PC-9 (cell line): ENCODE measurements at regions not wholly inside any gene's neighbourhood (a gene's known extent, or its start where the extent isn't known, plus 50 kb on each side); places are given as distances from the start of the nearest gene placed in this dataset.
"Not testable (repeated sequence)": the region's sequence is repeated elsewhere in the genome, so short reads cannot be mapped to it uniquely, and the experiment has no call there.

Source experiments
- CTCF ChIP-seq: fragments of 200-600 bp; sonication (generic); conservative IDR thresholded peaks from 2 replicates; pipeline ENCODE4 v1.6.1; 2017; ENCODE audit warnings: mixed run types, antibody characterized with exemption, mild to moderate bottlenecking, moderate library complexity
- EZH2 ChIP-seq: fragments of 200-600 bp; sonication (generic); IDR thresholded peaks from 2 replicates; pipeline ENCODE4 v1.8.0; 2017; ENCODE audit warnings: antibody characterized with exemption, low read depth

DNA sequence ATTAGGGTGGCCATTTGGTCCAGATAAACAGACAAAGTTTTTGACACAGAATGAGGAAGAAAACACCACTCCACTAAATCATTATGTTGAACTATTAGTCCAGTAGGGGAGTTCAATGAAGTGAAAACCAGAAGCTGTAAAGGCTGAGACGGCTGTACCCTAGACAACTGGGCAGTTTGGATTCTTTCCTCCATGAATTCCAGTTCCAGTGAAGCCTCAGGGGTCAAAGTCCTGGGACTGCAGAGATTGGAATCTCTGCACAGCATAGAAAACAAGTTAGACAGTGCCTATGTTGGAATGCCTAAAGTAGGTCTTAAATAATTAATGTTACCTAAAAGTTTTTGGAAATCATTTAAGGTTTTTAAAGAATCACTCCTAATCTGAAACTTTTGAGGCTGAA lies 86.5 kb upstream of the PGR start:
- not testable (repeated sequence) for TF ChIP-seq CTCF, EZH2
